Endodermal cell (in vitro differentiated cells): ENCODE measurements at regions not wholly inside any gene's neighbourhood (a gene's known extent, or its start where the extent isn't known, plus 50 kb on each side); places are given as distances from the start of the nearest gene placed in this dataset.

ENCODE experiments used
- DNase-seq: peaks from one replicate; pipeline ENCODE4 v3.0.0-alpha.2; 2017
- H3K27ac ChIP-seq: 2 replicates; pipeline ENCODE4 v1.5.1; 2013; ENCODE audit warnings: mild to moderate bottlenecking, low read depth, low read length, moderate library complexity
- H3K27me3 ChIP-seq: 2 replicates; pipeline ENCODE4 v1.6.1; 2013; ENCODE audit warnings: mild to moderate bottlenecking, low read length, moderate library complexity; ENCODE audit not compliant: insufficient read depth, control insufficient read depth, poor library complexity, severe bottlenecking
- H3K36me3 ChIP-seq: 2 replicates; pipeline ENCODE4 v1.7.0; 2013; ENCODE audit warnings: mild to moderate bottlenecking, low read length, moderate library complexity; ENCODE audit not compliant: control insufficient read depth, insufficient read depth
- H3K4me1 ChIP-seq: one replicate; pipeline ENCODE4 v1.7.0; 2013; ENCODE audit warnings: low read length; ENCODE audit not compliant: control insufficient read depth, insufficient read depth
- H3K4me3 ChIP-seq: 2 replicates; pipeline ENCODE4 v1.5.1; 2013; ENCODE audit warnings: mild to moderate bottlenecking, low read length, moderate library complexity
- H3K9ac ChIP-seq: 2 replicates; pipeline ENCODE4 v1.6.1; 2013; ENCODE audit warnings: mild to moderate bottlenecking, low read length, moderate library complexity; ENCODE audit not compliant: poor library complexity, severe bottlenecking; ENCODE audit errors: extremely low read depth
- H3K9me3 ChIP-seq: 2 replicates; pipeline ENCODE4 v1.6.1; 2013; ENCODE audit warnings: mild to moderate bottlenecking, low read length, moderate library complexity; ENCODE audit not compliant: control insufficient read depth
- H3K27ac Mint-ChIP-seq: 2 replicates; pipeline ENCODE4 v1.8.0; 2020; ENCODE audit warnings: mixed read lengths
- H3K27me3 Mint-ChIP-seq: 2 replicates; pipeline ENCODE4 v1.8.0; 2021; ENCODE audit warnings: mild to moderate bottlenecking, mixed read lengths; ENCODE audit not compliant: insufficient read depth
- H3K36me3 Mint-ChIP-seq: 2 replicates; pipeline ENCODE4 v1.8.0; 2020; ENCODE audit warnings: low read depth, mixed read lengths
- H3K4me1 Mint-ChIP-seq: 2 replicates; pipeline ENCODE4 v1.8.0; 2020; ENCODE audit warnings: mixed read lengths
- H3K4me3 Mint-ChIP-seq: 2 replicates; pipeline ENCODE4 v1.8.0; 2020; ENCODE audit warnings: mild to moderate bottlenecking, moderate library complexity, mixed read lengths
- H3K9me3 Mint-ChIP-seq: 2 replicates; pipeline ENCODE4 v1.8.0; 2020; ENCODE audit warnings: mild to moderate bottlenecking, mixed read lengths
- CTCF ChIP-seq: fragments of 200-600 bp; sonication (generic); conservative IDR thresholded peaks from 2 replicates; pipeline ENCODE4 v1.5.0; 2021; ENCODE audit warnings: antibody characterized with exemption, mild to moderate bottlenecking
- WGBS, 2 experiments: methylation state at CpG; one replicate each; pipeline versions ENCODE4 v1.1.5 to v1.1.7; 2013; ENCODE audit warnings: missing lambda C conversion rate in 2 of 2, mixed read lengths in 1 of 2; ENCODE audit not compliant: insufficient coverage in 1 of 2, insufficient read length in 1 of 2; 5-methylcytosine and 5-hydroxymethylcytosine counted together

GRCh38 chr16:63623551-63624039 is 1498.3 kb downstream of the CDH11 start:
- 95% methylated on average over 4 of the region's 4 CpGs; no CpG with 5 or more reads in 1 of the 2 experiments for WGBS, 2 experiments
- DNase-seq = no peak
- no peak for TF ChIP-seq CTCF
- Mint-ChIP-seq H3K9me3 (no peaks in the 10 kb centered on the region), H3K4me1 (no peaks in the 10 kb centered on the region), H3K27ac (no peak overlapping the region), H3K27me3 (no peaks in the 10 kb centered on the region), H3K36me3 (no peaks in the 10 kb centered on the region), H3K4me3 (no peak overlapping the region)
- H3K9me3 ChIP-seq = no peaks in the 10 kb centered on the region
- no peak overlapping the region for H3K4me3 ChIP-seq
- H3K36me3 ChIP-seq = no peaks in the 10 kb centered on the region
- no peaks in the 10 kb centered on the region for H3K4me1 ChIP-seq
- no peaks in the 10 kb centered on the region for H3K27me3 ChIP-seq
- H3K9ac ChIP-seq = no peak overlapping the region
- no peak overlapping the region for H3K27ac ChIP-seq

- H3K4me1 Mint-ChIP-seq = no peaks in the 10 kb centered on the region
- peaks cover 4% of the 10 kb centered on the region for H3K27me3 Mint-ChIP-seq
- H3K27ac Mint-ChIP-seq = no peak overlapping the region
- 100% methylated on average over 3 of the region's 3 CpGs; no CpG with 5 or more reads in 1 of the 2 experiments for WGBS, 2 experiments
- no peak for DNase-seq
- no peaks in the 10 kb centered on the region for H3K36me3 Mint-ChIP-seq
- no peak overlapping the region for H3K9ac ChIP-seq
- no peak overlapping the region for H3K4me3 Mint-ChIP-seq
- H3K9me3 ChIP-seq = no peaks in the 10 kb centered on the region
- H3K4me3 ChIP-seq = no peak overlapping the region
- no peaks in the 10 kb centered on the region for H3K4me1 ChIP-seq
- no peak overlapping the region for H3K27ac ChIP-seq
- H3K36me3 ChIP-seq = no peaks in the 10 kb centered on the region
- H3K27me3 ChIP-seq = peaks cover 8% of the 10 kb centered on the region
- H3K9me3 Mint-ChIP-seq = no peaks in the 10 kb centered on the region
- no peak for TF ChIP-seq CTCF
Measured at GRCh38 chr16:63618896-63619485, 1502.9 kb downstream of the CDH11 start.

GRCh38 chr16:63617990-63618763 is 1503.7 kb downstream of the CDH11 start:
- H3K27me3 ChIP-seq = peaks cover 8% of the 10 kb centered on the region
- 92 to 97% methylated on average over 5 to 16 of the region's 16 CpGs for WGBS, 2 experiments
- Mint-ChIP-seq H3K9me3 (no peaks in the 10 kb centered on the region), H3K27me3 (peaks cover 4% of the 10 kb centered on the region), H3K4me3 (peak overlapping the region; percentile 50), H3K27ac (no peak overlapping the region), H3K36me3 (no peaks in the 10 kb centered on the region), H3K4me1 (no peaks in the 10 kb centered on the region)
- TF ChIP-seq CTCF = no peak
- H3K36me3 ChIP-seq = no peaks in the 10 kb centered on the region
- H3K9ac ChIP-seq = no peak overlapping the region
- H3K27ac ChIP-seq = no peak overlapping the region
- H3K4me1 ChIP-seq = no peaks in the 10 kb centered on the region
- no peak for DNase-seq
- H3K4me3 ChIP-seq = peak overlapping the region; percentile 75
- no peaks in the 10 kb centered on the region for H3K9me3 ChIP-seq
